NOMO-1 treated with dmso at 0.1 percent for 144 hours (cell line): ENCODE measurements at regions not wholly inside any gene's neighbourhood (a gene's known extent, or its start where the extent isn't known, plus 50 kb on each side); places are given as distances from the start of the nearest gene placed in this dataset.
"Not testable (repeated sequence)": the region's sequence is repeated elsewhere in the genome, so short reads cannot be mapped to it uniquely, and the experiment has no call there.

Experiments
- DNase-seq: peaks from one replicate; lab custom pipeline; 2025; ENCODE audit not compliant: unreplicated experiment; lab: John Stamatoyannopoulos, UW

DNA sequence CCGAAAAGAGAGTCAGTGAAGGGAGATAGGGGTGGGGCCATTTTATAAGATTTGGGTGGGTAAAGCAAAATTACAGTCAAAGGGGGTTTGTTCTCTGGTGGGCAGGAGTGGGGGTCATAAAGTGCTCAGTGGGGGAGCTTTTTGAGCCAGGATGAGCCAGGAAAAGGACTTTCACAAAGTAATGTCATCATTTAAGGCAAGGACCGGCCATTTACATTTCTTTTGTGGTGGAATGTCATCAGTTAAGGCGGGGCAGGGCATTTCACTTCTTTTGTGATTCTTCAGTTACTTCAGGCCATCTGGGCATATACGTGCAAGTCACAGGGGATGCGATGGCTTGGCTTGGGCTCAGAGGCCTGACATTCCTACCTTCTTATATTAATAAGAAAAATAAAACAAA, 511.6 kb downstream of the GRIN2A start:
- not testable (repeated sequence) for DNase-seq

GRCh38 chr16:9676560-9677300, 505.5 kb downstream of the GRIN2A start:
- not testable (repeated sequence) for DNase-seq

- no peak for DNase-seq
Observed at GRCh38 chr16:9677301-9677653, 505.0 kb downstream of the GRIN2A start.

DNA sequence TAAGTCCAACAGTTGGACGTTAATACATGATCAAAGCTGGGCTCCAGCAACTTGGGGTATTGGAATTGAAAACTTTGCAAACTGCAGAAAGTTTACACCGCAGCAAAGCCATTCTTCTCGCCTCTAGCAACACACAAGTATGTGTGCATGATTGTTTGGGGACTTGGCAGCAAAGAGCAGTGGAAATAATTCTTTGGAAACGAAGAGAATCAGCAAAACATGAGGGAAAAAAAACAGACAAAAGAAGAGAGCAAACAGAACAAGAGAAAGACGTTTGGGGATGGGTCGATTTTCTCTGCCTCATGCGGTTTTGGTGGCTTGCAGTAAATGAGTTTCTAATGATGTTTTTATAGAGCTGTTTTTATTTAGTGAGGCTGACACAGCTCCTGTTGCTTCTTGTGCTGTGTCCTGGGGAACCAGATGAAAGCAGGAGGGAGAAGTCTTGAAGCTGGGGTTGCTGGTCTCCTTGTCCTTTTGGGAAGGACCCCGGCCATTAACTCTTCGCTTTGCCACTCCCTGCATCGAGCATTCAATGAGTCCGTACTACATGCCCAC, 502.9 kb downstream of the GRIN2A start:
- no peak for DNase-seq

GRCh38 chr16:9680019-9680655, 502.1 kb downstream of the GRIN2A start:
- no peak for DNase-seq

- no peak for DNase-seq
Observed at GRCh38 chr16:9680968-9681367, 501.3 kb downstream of the GRIN2A start.

- no peak for DNase-seq
Observed at GRCh38 chr16:9681508-9681907, 500.7 kb downstream of the GRIN2A start.

DNA sequence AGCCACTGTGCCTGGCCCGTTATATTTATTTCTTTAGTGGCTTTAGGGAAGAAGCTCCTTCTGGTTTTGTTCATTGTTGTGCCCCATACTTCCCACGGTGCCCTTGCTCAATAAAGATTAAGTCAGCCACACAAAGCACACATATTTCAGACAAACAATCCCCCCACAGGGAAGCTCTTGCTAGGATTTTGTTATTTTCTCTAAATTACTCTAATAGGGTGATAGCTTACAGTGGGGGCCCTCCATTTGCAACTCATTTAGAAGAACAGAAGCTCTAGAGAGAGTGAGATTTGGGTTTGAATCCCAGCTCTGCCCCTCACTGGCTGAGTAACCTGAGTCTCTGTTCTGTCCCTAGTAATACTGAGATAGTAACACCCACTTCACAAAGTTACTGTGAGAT, 499.9 kb downstream of the GRIN2A start:
- DNase-seq: no peak

- DNase-seq: no peak
Observed at GRCh38 chr16:9683677-9684076, 498.6 kb downstream of the GRIN2A start.

- no peak for DNase-seq
Observed at GRCh38 chr16:9687737-9688319, 494.4 kb downstream of the GRIN2A start.

DNA sequence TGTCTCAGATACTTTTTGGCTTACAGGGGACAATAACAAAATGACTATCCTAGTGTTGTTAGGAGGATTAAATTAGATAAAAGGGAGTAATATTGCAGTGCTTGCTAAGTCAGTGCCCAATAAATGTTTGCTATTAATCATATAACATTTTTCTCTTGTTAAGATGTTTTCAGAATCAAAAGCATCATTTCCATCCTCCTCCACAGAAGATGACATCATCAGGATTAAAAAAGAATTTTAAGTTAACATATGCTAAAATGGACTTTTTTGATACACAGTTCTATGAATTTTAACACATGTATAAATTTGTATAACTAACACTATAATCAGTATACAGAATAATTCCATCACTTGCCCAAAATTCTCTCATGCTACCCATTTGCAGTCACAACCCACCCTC, 492.6 kb downstream of the GRIN2A start:
- no peak for DNase-seq

DNA sequence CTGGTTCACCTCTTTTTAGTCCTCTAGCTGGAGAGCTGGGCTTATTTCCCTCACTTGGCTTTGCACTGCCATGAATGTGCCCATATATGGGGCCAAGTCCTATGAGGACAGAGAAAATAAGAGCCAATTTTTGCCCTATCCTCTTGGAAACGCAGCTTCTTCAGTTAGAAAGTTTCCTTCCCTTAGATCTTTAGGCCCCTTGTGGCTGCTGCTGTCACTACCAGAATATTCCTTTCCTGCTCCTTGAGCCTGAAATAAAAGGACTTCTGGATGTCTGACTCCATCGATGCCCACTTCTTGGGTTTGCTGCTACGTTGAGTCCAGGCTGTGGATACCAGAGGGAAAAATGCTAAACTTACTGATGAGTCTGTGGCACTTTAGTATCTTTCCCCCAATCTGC, 487.1 kb downstream of the GRIN2A start:
- DNase-seq: no peak
